ENCODE measurements at regions not wholly inside any gene's neighbourhood (a gene's known extent, or its start where the extent isn't known, plus 50 kb on each side); places are given as distances from the start of the nearest gene placed in this dataset.

DNA sequence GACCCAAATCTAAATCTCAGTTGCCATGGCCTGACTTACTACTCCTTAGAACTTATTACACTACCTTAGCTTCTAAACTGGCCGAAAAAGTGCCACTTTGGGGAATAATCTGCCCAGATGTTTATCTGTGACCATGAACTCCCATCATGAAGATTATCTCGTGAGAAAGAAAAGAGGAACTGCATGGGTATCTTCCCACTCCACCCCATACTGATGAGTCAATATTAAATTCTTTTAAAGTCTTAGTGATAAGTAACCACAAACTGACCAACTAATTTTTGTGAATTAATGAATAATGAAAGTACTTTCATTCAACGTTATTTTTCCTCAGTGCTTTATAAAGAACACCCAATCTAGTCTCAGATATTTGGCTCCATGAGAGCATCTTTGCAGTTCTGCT is 493.5 kb downstream of the EBF1 start:
- Histone ChIP-seq H2AFZ (ENCODE audit: insufficient read depth, low read depth, low read length, poor library complexity, severe bottlenecking) (no peak overlapping the region), H3K4me3 (replicated peaks in 1 of 3; ENCODE audit: low read depth in 2 of 3, low read length in 3 of 3) (no peak overlapping the region), H4K20me1 (ENCODE audit: insufficient read depth, low read length) (no peaks in the 10 kb centered on the region), H3K9ac (ENCODE audit: insufficient read depth, low read length, poor library complexity, severe bottlenecking) (no peak overlapping the region), H3K4me2 (replicated peaks; ENCODE audit: extremely low read depth, low read length, poor library complexity, severe bottlenecking) (no peak overlapping the region), H3K4me1 (ENCODE audit: control insufficient read depth in 1 of 2, insufficient read depth in 2 of 2, low read length in 2 of 2) (no peaks in the 10 kb centered on the region), H3K27ac (ENCODE audit: low read depth in 1 of 2, low read length in 2 of 2) (no peak overlapping the region), H3K36me3 (replicated peaks in 1 of 2; ENCODE audit: control insufficient read depth in 1 of 2, insufficient read depth in 2 of 2, low read length in 2 of 2) (no peaks in the 10 kb centered on the region), H3K9me3 (replicated peaks in 1 of 2; ENCODE audit: control insufficient read depth in 1 of 2, insufficient read depth in 1 of 2, low read length in 2 of 2) (no peaks in the 10 kb centered on the region), H3K27me3 (ENCODE audit: control insufficient read depth in 2 of 2, insufficient read depth in 2 of 2, low read length in 2 of 2) (no peaks in the 10 kb centered on the region), H3K79me2 (ENCODE audit: insufficient read depth, low read length) (no peaks in the 10 kb centered on the region)
- no peaks in the 10 kb centered on the region for H3K36me3 Mint-ChIP-seq
- H3K27me3 Mint-ChIP-seq (ENCODE audit: low read depth in 3 of 3) = peaks cover 2 to 4% (median 2%) of the 10 kb centered on the region in 3 donors
- intact Hi-C loops (cut with micrococcal nuclease) = no loop called here
- TF ChIP-seq, protein P1, sequence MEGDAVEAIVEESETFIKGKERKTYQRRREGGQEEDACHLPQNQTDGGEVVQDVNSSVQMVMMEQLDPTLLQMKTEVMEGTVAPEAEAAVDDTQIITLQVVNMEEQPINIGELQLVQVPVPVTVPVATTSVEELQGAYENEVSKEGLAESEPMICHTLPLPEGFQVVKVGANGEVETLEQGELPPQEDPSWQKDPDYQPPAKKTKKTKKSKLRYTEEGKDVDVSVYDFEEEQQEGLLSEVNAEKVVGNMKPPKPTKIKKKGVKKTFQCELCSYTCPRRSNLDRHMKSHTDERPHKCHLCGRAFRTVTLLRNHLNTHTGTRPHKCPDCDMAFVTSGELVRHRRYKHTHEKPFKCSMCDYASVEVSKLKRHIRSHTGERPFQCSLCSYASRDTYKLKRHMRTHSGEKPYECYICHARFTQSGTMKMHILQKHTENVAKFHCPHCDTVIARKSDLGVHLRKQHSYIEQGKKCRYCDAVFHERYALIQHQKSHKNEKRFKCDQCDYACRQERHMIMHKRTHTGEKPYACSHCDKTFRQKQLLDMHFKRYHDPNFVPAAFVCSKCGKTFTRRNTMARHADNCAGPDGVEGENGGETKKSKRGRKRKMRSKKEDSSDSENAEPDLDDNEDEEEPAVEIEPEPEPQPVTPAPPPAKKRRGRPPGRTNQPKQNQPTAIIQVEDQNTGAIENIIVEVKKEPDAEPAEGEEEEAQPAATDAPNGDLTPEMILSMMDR (IDR thresholded peaks at IDR 0.05) = no peak
- 100% methylated on average over 1 of the region's 3 CpGs for WGBS (ENCODE audit: insufficient coverage)
- peak in 2 of 3 donors; percentile 11 to 26 for DNase-seq
- no peak overlapping the region for H3K4me3 Mint-ChIP-seq
- peaks cover 0 to 8% (median 0%) of the 10 kb centered on the region in 7 donors for H3K9me3 Mint-ChIP-seq
- H3K27ac Mint-ChIP-seq = no peak overlapping the region
- no peaks in the 10 kb centered on the region for H3K4me1 Mint-ChIP-seq

DNA sequence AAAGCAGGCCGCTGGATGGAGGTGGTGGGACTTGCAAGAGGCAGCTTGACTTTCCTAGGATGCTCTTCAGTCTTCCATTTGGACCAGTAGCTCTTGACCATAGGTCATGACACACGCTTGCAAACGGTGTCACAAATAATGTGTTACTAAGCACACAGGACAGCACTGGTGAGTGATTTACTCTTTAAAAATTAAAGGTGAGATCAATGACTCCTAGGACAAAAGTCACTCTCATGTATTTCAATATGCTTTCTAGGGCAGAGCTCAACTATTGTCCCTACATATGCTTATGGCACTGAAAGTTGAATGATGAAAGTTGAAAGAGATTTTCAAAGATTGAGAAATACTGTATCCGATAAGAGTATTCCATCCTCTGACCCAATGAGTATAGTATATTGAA is 496.7 kb downstream of the EBF1 start:
- H3K27ac ChIP-seq (ENCODE audit: low read depth in 1 of 2, low read length in 2 of 2) = no peak overlapping the region
- H3K4me1 Mint-ChIP-seq = peaks cover 2% of the 10 kb centered on the region
- H3K36me3 ChIP-seq (replicated peaks in 1 of 2; ENCODE audit: control insufficient read depth in 1 of 2, insufficient read depth in 2 of 2, low read length in 2 of 2) = no peaks in the 10 kb centered on the region
- H3K4me1 ChIP-seq (ENCODE audit: control insufficient read depth in 1 of 2, insufficient read depth in 2 of 2, low read length in 2 of 2) = peaks cover 0 to under 1% of the 10 kb centered on the region in 2 donors
- peaks cover 0 to 7% (median 6%) of the 10 kb centered on the region in 3 donors for H3K27me3 Mint-ChIP-seq (ENCODE audit: low read depth in 3 of 3)
- no CpG with 5 or more reads among the region's 4 CpGs for WGBS (ENCODE audit: insufficient coverage)
- intact Hi-C loops (cut with micrococcal nuclease) = no loop called here
- no peaks in the 10 kb centered on the region for H3K27me3 ChIP-seq (ENCODE audit: control insufficient read depth in 2 of 2, insufficient read depth in 2 of 2, low read length in 2 of 2)
- no peaks in the 10 kb centered on the region for H3K9me3 ChIP-seq (replicated peaks in 1 of 2; ENCODE audit: control insufficient read depth in 1 of 2, insufficient read depth in 1 of 2, low read length in 2 of 2)
- TF ChIP-seq, protein P1 (IDR thresholded peaks at IDR 0.05) = no peak
- H3K9me3 Mint-ChIP-seq = peaks cover 0 to 4% (median 2%) of the 10 kb centered on the region in 7 donors
- H3K9ac ChIP-seq (ENCODE audit: insufficient read depth, low read length, poor library complexity, severe bottlenecking) = no peak overlapping the region
- H3K36me3 Mint-ChIP-seq = no peaks in the 10 kb centered on the region
- H3K4me3 ChIP-seq (replicated peaks in 1 of 3; ENCODE audit: low read depth in 2 of 3, low read length in 3 of 3) = no peak overlapping the region
- no peak overlapping the region for H3K4me2 ChIP-seq (replicated peaks; ENCODE audit: extremely low read depth, low read length, poor library complexity, severe bottlenecking)
- no peak overlapping the region for H3K4me3 Mint-ChIP-seq
- H3K79me2 ChIP-seq (ENCODE audit: insufficient read depth, low read length) = no peaks in the 10 kb centered on the region
- no peak for DNase-seq
- H4K20me1 ChIP-seq (ENCODE audit: insufficient read depth, low read length) = no peaks in the 10 kb centered on the region
- H2AFZ ChIP-seq (ENCODE audit: insufficient read depth, low read depth, low read length, poor library complexity, severe bottlenecking) = no peak overlapping the region
- no peak overlapping the region for H3K27ac Mint-ChIP-seq
